Adrenal gland (tissue), 9 donors: ENCODE measurements at regions not wholly inside any gene's neighbourhood (a gene's known extent, or its start where the extent isn't known, plus 50 kb on each side); places are given as distances from the start of the nearest gene placed in this dataset.

Experiments
- DNase-seq, 7 donors: peaks; one replicate each; pipeline ENCODE4 v3.0.0-alpha.2; 2019 to 2020
- H3K27ac ChIP-seq, 5 donors: fragments of 200-600 bp; sonication (generic) in 4 of 5; 1 replicate in 3 of 5; 2 replicates in 2 of 5; pipeline versions ENCODE4 v1.5.1 to v1.8.0; 2016 to 2020; ENCODE audit warnings: mild to moderate bottlenecking in 1 of 5
- H3K27me3 ChIP-seq: fragments of 200-600 bp; 2 replicates; pipeline ENCODE4 v1.8.0; 2021
- H3K36me3 ChIP-seq, 2 donors: fragments of 200-600 bp; replicated peaks in 1 of 2; 1 replicate in 1 of 2; 2 replicates in 1 of 2; pipeline versions ENCODE4 v1.5.1 to v1.8.0; 2018 to 2022
- H3K4me1 ChIP-seq, 2 donors: fragments of 200-600 bp; replicated peaks in 1 of 2; 1 replicate in 1 of 2; 2 replicates in 1 of 2; pipeline versions ENCODE4 v1.5.1 to v1.8.0; 2018 to 2021
- H3K4me3 ChIP-seq, 4 donors: fragments of 200-600 bp; sonication (generic) in 3 of 4; one replicate each; pipeline ENCODE4 v1.5.1; 2016 to 2018
- H3K9me3 ChIP-seq, 3 donors: fragments of 200-600 bp; sonication (generic) in 1 of 3; replicated peaks in 1 of 3; 1 replicate in 2 of 3; 2 replicates in 1 of 3; pipeline versions ENCODE4 v1.5.1 to v1.8.0; 2016 to 2021
- CTCF ChIP-seq, 6 experiments: fragments of 450-650 bp in 4 of 6; fragments of 200-600 bp in 2 of 6; sonication (generic) in 1 of 6; IDR thresholded peaks; 1 replicate in 5 of 6; 2 replicates in 1 of 6; pipeline versions ENCODE4 v1.5.1 to v1.8.0; 2016 to 2021; ENCODE audit warnings: antibody characterized with exemption in 6 of 6, mild to moderate bottlenecking in 2 of 6, moderate library complexity in 1 of 6
- POLR2A ChIP-seq, 2 donors: fragments of 450-650 bp; IDR thresholded peaks; one replicate each; pipeline ENCODE4 v1.6.1; 2017; ENCODE audit warnings: antibody characterized with exemption in 2 of 2, mild to moderate bottlenecking in 2 of 2, moderate library complexity in 1 of 2
- WGBS, 4 donors: extraction: QIAGEN DNeasy Blood & Tissue Kit in 2 of 4; methylation state at CpG; one replicate each; pipeline versions ENCODE4 v1.1.5 to v1.1.7; 2013 to 2017; 5-methylcytosine and 5-hydroxymethylcytosine counted together
- intact Hi-C, 2 donors: fragments of 100-400 bp; cut with DNase I; formaldehyde crosslinking; loops; one replicate each; pipeline versions ENCODE4 v1.14.1 to v1.15.0; 2022 to 2023
- donor health status: healthy with polysubstance abuse.
- donor health status: Bipolar disorder and iron deficiency.
- donor health status: DM: yes; HTN: yes; CAD: no.
- donor health status: DM: no; HTN: no; CAD: no.
- donor health status: DM: no; HTN: no; CAD: no.

- no peak for DNase-seq
- Histone ChIP-seq H3K27me3 (peaks cover 6% of the 10 kb centered on the region), H3K9me3 (no peaks in the 10 kb centered on the region), H3K4me1 (no peaks in the 10 kb centered on the region), H3K4me3 (no peak overlapping the region), H3K36me3 (no peaks in the 10 kb centered on the region), H3K27ac (no peak overlapping the region)
- TF ChIP-seq CTCF (IDR thresholded peaks at IDR 0.05) = no peak
- TF ChIP-seq POLR2A (IDR thresholded peaks at IDR 0.05) = no peak
- WGBS, 4 donors = 53 to 70% (median 66%) methylated on average over 8 to 11 of the region's 11 CpGs
- intact Hi-C loops = no loop called here
Observed at GRCh38 chr10:128528781-128529180, 402.6 kb upstream of the MKI67 start.

- Histone ChIP-seq H3K4me1 (no peaks in the 10 kb centered on the region), H3K4me3 (no peak overlapping the region), H3K9me3 (no peaks in the 10 kb centered on the region), H3K36me3 (no peaks in the 10 kb centered on the region), H3K27me3 (peaks cover 6% of the 10 kb centered on the region), H3K27ac (no peak overlapping the region)
- intact Hi-C loops = no loop called here
- DNase-seq = no peak
- WGBS, 4 donors = 62 to 73% (median 67%) methylated on average over 6 of the region's 6 CpGs
- no peak for TF ChIP-seq POLR2A (IDR thresholded peaks at IDR 0.05)
- no peak for TF ChIP-seq CTCF (IDR thresholded peaks at IDR 0.05)
Observed at GRCh38 chr10:128529225-128529624, 403.0 kb upstream of the MKI67 start.

GRCh38 chr10:128530301-128530700, 404.1 kb upstream of the MKI67 start:
- Histone ChIP-seq H3K27ac (no peak overlapping the region), H3K4me1 (no peaks in the 10 kb centered on the region), H3K36me3 (no peaks in the 10 kb centered on the region), H3K4me3 (no peak overlapping the region), H3K9me3 (no peaks in the 10 kb centered on the region), H3K27me3 (peaks cover 6% of the 10 kb centered on the region)
- TF ChIP-seq CTCF (IDR thresholded peaks at IDR 0.05) = peak in 5 of 6 experiments; percentile 25 to 50 (median 34)
- no peak for TF ChIP-seq POLR2A (IDR thresholded peaks at IDR 0.05)
- intact Hi-C loops = loop anchor here in 1 of 2 donors (10.0 kb wide), 1 partner anchor 266 kb away; no protein-coding TSS in a partner anchor
- DNase-seq = no peak
- 43 to 52% (median 43%) methylated on average over 5 of the region's 5 CpGs for WGBS, 4 donors

- Histone ChIP-seq H3K27ac (no peak overlapping the region), H3K4me1 (no peaks in the 10 kb centered on the region), H3K9me3 (no peaks in the 10 kb centered on the region), H3K36me3 (no peaks in the 10 kb centered on the region), H3K27me3 (peaks cover 6% of the 10 kb centered on the region), H3K4me3 (no peak overlapping the region)
- 38 to 69% (median 57%) methylated on average over 2 of the region's 2 CpGs for WGBS, 4 donors
- no peak for DNase-seq
- TF ChIP-seq POLR2A (IDR thresholded peaks at IDR 0.05) = no peak
- no peak for TF ChIP-seq CTCF (IDR thresholded peaks at IDR 0.05)
- intact Hi-C loops = loop anchor here in 1 of 2 donors (10.0 kb wide), 1 partner anchor 266 kb away; no protein-coding TSS in a partner anchor
Observed at GRCh38 chr10:128530946-128531345, 404.7 kb upstream of the MKI67 start.
